K562 (cell line): ENCODE measurements at regions not wholly inside any gene's neighbourhood (a gene's known extent, or its start where the extent isn't known, plus 50 kb on each side); places are given as distances from the start of the nearest gene placed in this dataset.

Experiments
- ATAC-seq: fragments of 200-7000 bp; cut with Tn5 transposase; 3 replicates; pipeline ENCODE4 v1.9.1; 2020; ENCODE audit warnings: moderate library complexity
- BruUV-seq: library from RNA; stranded (reverse); fragments of 400-500 nt; replicated peaks from 2 replicates; lab custom pipeline; 2021; lab: Mats Ljungman, UMichigan
- CTCF ChIA-PET: fragments of 300-600 bp; formaldehyde crosslinking; extraction: SDS; loops from one replicate; lab custom pipeline; 2021; ENCODE audit warnings: low intra/inter-chr PET ratio; lab: Yijun Ruan, JAX
- POLR2A ChIA-PET: fragments of 300-600, 350-650 bp; sonication (Branson Sonifier 250); formaldehyde crosslinking; extraction: SDS; loops from one replicate; lab custom pipeline; 2021; ENCODE audit warnings: antibody characterized with exemption, inconsistent platforms; lab: Yijun Ruan, JAX
- DNase-seq, 4 experiments: peaks; one replicate each; pipeline versions ENCODE4 v3.0.0 to v3.0.0-alpha.2; 2011 to 2018; ENCODE audit warnings: low spot score in 3 of 4, mixed read lengths in 3 of 4; ENCODE audit errors: extremely low read depth in 1 of 4
- FAIRE-seq: peaks from 2 replicates; lab custom pipeline; 2011; peaks lifted over from hg19 to GRCh38; lab: Jason Lieb, UNC
- H2AFZ ChIP-seq: 2 replicates; pipeline ENCODE4 v1.6.0; 2011; ENCODE audit warnings: low read depth, low read length, control low read depth, inconsistent platforms
- H3K27ac ChIP-seq: fragments of 200-600 bp; 3 replicates; pipeline ENCODE4 v1.8.0; 2011; ENCODE audit warnings: low read depth, mild to moderate bottlenecking, control low read depth, inconsistent platforms, low read length, moderate library complexity, mixed read lengths; ENCODE audit errors: extremely low read depth
- H3K27me3 ChIP-seq, 2 experiments: fragments of 300-600 bp in 1 of 2; 2 replicates in 1 of 2; 3 replicates in 1 of 2; pipeline versions ENCODE4 v1.6.0 to v1.8.0; 2011; ENCODE audit warnings: inconsistent platforms in 2 of 2, low read length in 2 of 2, mild to moderate bottlenecking in 1 of 2, mixed read lengths in 1 of 2, moderate library complexity in 1 of 2; ENCODE audit not compliant: control insufficient read depth in 2 of 2, insufficient read depth in 2 of 2
- H3K36me3 ChIP-seq: fragments of 300-600 bp; 3 replicates; pipeline ENCODE4 v1.8.0; 2011; ENCODE audit warnings: mild to moderate bottlenecking, low read length, inconsistent platforms; ENCODE audit not compliant: control insufficient read depth, insufficient read depth
- H3K4me1 ChIP-seq, 2 experiments: fragments of 200-600 bp in 1 of 2; replicated peaks in 1 of 2; 2 replicates in 1 of 2; 3 replicates in 1 of 2; pipeline versions ENCODE4 v1.5.1 to v1.8.0; 2011; ENCODE audit warnings: inconsistent platforms in 2 of 2, low read length in 2 of 2, mild to moderate bottlenecking in 1 of 2, mixed read lengths in 1 of 2, moderate library complexity in 1 of 2; ENCODE audit not compliant: control insufficient read depth in 2 of 2, insufficient read depth in 2 of 2
- H3K4me2 ChIP-seq: 2 replicates; pipeline ENCODE4 v1.6.1; 2011; ENCODE audit warnings: low read length, control low read depth, inconsistent platforms, mixed read lengths; ENCODE audit not compliant: insufficient read depth
- H3K4me3 ChIP-seq: fragments of 200-600 bp; sonication (generic), shearing (Covaris generic); 2 replicates; pipeline ENCODE4 v1.5.1; 2016; ENCODE audit warnings: control low read depth, inconsistent platforms
- H3K79me2 ChIP-seq: fragments of 200-600 bp; 3 replicates; pipeline ENCODE4 v1.8.0; 2011; ENCODE audit warnings: low read length, inconsistent platforms; ENCODE audit not compliant: control insufficient read depth, insufficient read depth
- H3K9ac ChIP-seq, 2 experiments: 2 replicates each; pipeline versions ENCODE4 v1.6.0 to v1.6.1; 2011; ENCODE audit warnings: low read depth in 2 of 2, low read length in 2 of 2, control low read depth in 1 of 2, inconsistent platforms in 1 of 2, mild to moderate bottlenecking in 1 of 2, mixed read lengths in 1 of 2; ENCODE audit not compliant: insufficient read depth in 1 of 2
- H3K9me1 ChIP-seq: one replicate; pipeline ENCODE4 v1.6.0; 2011; ENCODE audit warnings: inconsistent platforms, mild to moderate bottlenecking, low read length, moderate library complexity; ENCODE audit not compliant: control insufficient read depth, insufficient read depth
- H3K9me3 ChIP-seq: replicated peaks from 2 replicates; pipeline ENCODE4 v1.5.1; 2011; ENCODE audit warnings: low read depth, low read length, inconsistent platforms; ENCODE audit not compliant: control insufficient read depth, insufficient read depth
- H4K20me1 ChIP-seq: replicated peaks from 2 replicates; pipeline ENCODE4 v1.6.1; 2011; ENCODE audit warnings: low read length, inconsistent platforms, mixed read lengths; ENCODE audit not compliant: control insufficient read depth, insufficient read depth
- BRD9 ChIP-seq: fragments of 450-650 bp; IDR thresholded peaks from 2 replicates; pipeline ENCODE4 v1.6.1; 2018; ENCODE audit warnings: low read depth; ENCODE audit not compliant: partially characterized antibody
- CHD2 ChIP-seq: IDR thresholded peaks from 2 replicates; pipeline ENCODE4 v1.6.1; 2011; ENCODE audit warnings: low read depth, low read length
- ILK ChIP-seq: fragments of 450-650 bp; IDR thresholded peaks from 2 replicates; pipeline ENCODE4 v1.6.1; 2016; ENCODE audit warnings: missing genetic modification characterization, low read depth, mild to moderate bottlenecking, missing compliant biosample characterization, moderate library complexity, borderline replicate concordance
- MEF2D ChIP-seq: conservative IDR thresholded peaks from 2 replicates; pipeline ENCODE4 v1.6.1; 2016; ENCODE audit warnings: low read depth, missing genetic modification characterization, missing compliant biosample characterization
- MGA ChIP-seq: fragments of 450-650 bp; IDR thresholded peaks from 2 replicates; pipeline ENCODE4 v1.6.1; 2016; ENCODE audit warnings: mild to moderate bottlenecking, moderate library complexity
- MNT ChIP-seq, 2 experiments: fragments of 450-650 bp; conservative IDR thresholded peaks; 2 replicates each; pipeline ENCODE4 v1.6.1; 2017; ENCODE audit warnings: mild to moderate bottlenecking in 2 of 2, moderate library complexity in 2 of 2
- PHF8 ChIP-seq: fragments of 200-600 bp; sonication (generic); IDR thresholded peaks from 2 replicates; pipeline ENCODE4 v1.6.1; 2012; ENCODE audit warnings: mixed run types, mild to moderate bottlenecking, inconsistent platforms, low read length, moderate library complexity, borderline replicate concordance
- RFX7 ChIP-seq: fragments of 250-450 bp; sonication (Bioruptor Pico); IDR thresholded peaks from 2 replicates; pipeline ENCODE4 v1.5.1; 2021; ENCODE audit warnings: mild to moderate bottlenecking
- SMC3 ChIP-seq: conservative IDR thresholded peaks from 2 replicates; pipeline ENCODE4 v1.6.1; 2011; ENCODE audit warnings: low read depth, low read length, improper control_type of control experiment; ENCODE audit not compliant: insufficient read depth
- SRF ChIP-seq, 2 experiments: fragments of 250-450, 450-650 bp in 1 of 2; sonication (Bioruptor Pico) in 1 of 2; sonication (generic) in 1 of 2; formaldehyde crosslinking; IDR thresholded peaks; 2 replicates each; pipeline versions ENCODE4 v1.5.0 to v1.5.1; 2020 to 2022; ENCODE audit warnings: mild to moderate bottlenecking in 1 of 2, missing genetic modification reagents in 1 of 2
- XRCC4 ChIP-seq: IDR thresholded peaks from one replicate; pipeline ENCODE4 v1.6.1; 2011; ENCODE audit not compliant: insufficient read depth, insufficient read length; ENCODE audit errors: extremely low read depth
- WGBS: fragments of 100-300 bp; shearing (Covaris generic); methylation state at CpG from one replicate; pipeline ENCODE4 v1.1.6; 2016; ENCODE audit warnings: low coverage, mixed read lengths; ENCODE audit not compliant: insufficient coverage; ENCODE audit errors: missing lambda C conversion rate; 5-methylcytosine and 5-hydroxymethylcytosine counted together
- in situ Hi-C: fragments of 300-500 bp; cut with MboI; formaldehyde crosslinking; loops from 4 replicates; pipeline ENCODE4 v1.15.0; 2018; ENCODE audit warnings: inconsistent platforms, mixed read lengths
- intact Hi-C: fragments of 100-400 bp; cut with micrococcal nuclease; formaldehyde crosslinking; loops from 2 replicates; pipeline ENCODE4 v1.14.2; 2022

GRCh38 chr13:82606008-82606407 is 1276.3 kb downstream of the SLITRK1 start:
- Histone ChIP-seq H3K27ac (no peak overlapping the region), H3K36me3 (no peaks in the 10 kb centered on the region), H3K27me3 (no peaks in the 10 kb centered on the region), H3K79me2 (no peaks in the 10 kb centered on the region), H3K4me2 (no peak overlapping the region), H2AFZ (no peak overlapping the region), H3K4me3 (no peak overlapping the region), H3K9me1 (no peaks in the 10 kb centered on the region), H3K9me3 (no peaks in the 10 kb centered on the region; the same call in 1 of the 2 replicates), H3K9ac (no peak overlapping the region), H3K4me1 (no peaks in the 10 kb centered on the region), H4K20me1 (no peaks in the 10 kb centered on the region)
- ChIA-PET POLR2A (no interaction called here), CTCF (no interaction called here)
- FAIRE-seq (no peak), DNase-seq (no peak), ATAC-seq (no peak)
- 11% methylated on average over 1 of the region's 1 CpG for WGBS
- intact Hi-C loops (no loop called here), in situ Hi-C loops (no loop called here)
- no TSS peak for BruUV-seq
- no peak for TF ChIP-seq XRCC4
- no peak for TF ChIP-seq RFX7 (CRISPR knock-in tag)
- TF ChIP-seq SMC3: no peak
- no peak for TF ChIP-seq PHF8
- no peak for TF ChIP-seq MGA
- TF ChIP-seq ILK (tag): no peak
- TF ChIP-seq MEF2D (tag): no peak
- no peak for TF ChIP-seq BRD9
- no peak for TF ChIP-seq SRF (CRISPR knock-in tag; IDR thresholded peaks at IDR 0.05)
- TF ChIP-seq MNT (conservative IDR thresholded peaks at IDR 0.05): no peak
- TF ChIP-seq CHD2: no peak
